ENCODE measurements at regions not wholly inside any gene's neighbourhood (a gene's known extent, or its start where the extent isn't known, plus 50 kb on each side); places are given as distances from the start of the nearest gene placed in this dataset.
"Not testable (repeated sequence)": the region's sequence is repeated elsewhere in the genome, so short reads cannot be mapped to it uniquely, and the experiment has no call there.

DNA sequence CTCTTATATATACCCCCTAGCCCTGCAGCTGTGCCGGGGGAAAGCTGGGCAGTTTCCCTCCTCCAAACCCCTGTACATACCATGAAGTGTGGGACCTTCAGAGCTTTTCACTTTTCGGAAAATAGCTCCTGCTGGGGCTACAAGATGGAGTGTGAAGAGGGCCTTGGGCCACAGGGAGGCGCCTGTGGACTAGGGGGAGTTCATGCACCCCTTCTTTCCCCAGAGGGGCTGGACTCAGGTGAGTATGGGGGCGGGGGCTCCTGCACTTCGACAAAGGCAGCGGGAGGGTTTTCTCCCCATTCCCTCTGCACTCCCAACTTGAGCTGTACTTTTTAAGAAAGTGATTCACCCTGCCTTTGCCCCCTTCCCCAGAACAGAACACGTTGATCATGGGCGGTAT is 122.5 kb downstream of the SEPTIN14 start:
- not testable (repeated sequence) for TF ChIP-seq EZH2 (IDR thresholded peaks at IDR 0.05; ENCODE audit: borderline replicate concordance, low read length)
- TF ChIP-seq, protein P1, sequence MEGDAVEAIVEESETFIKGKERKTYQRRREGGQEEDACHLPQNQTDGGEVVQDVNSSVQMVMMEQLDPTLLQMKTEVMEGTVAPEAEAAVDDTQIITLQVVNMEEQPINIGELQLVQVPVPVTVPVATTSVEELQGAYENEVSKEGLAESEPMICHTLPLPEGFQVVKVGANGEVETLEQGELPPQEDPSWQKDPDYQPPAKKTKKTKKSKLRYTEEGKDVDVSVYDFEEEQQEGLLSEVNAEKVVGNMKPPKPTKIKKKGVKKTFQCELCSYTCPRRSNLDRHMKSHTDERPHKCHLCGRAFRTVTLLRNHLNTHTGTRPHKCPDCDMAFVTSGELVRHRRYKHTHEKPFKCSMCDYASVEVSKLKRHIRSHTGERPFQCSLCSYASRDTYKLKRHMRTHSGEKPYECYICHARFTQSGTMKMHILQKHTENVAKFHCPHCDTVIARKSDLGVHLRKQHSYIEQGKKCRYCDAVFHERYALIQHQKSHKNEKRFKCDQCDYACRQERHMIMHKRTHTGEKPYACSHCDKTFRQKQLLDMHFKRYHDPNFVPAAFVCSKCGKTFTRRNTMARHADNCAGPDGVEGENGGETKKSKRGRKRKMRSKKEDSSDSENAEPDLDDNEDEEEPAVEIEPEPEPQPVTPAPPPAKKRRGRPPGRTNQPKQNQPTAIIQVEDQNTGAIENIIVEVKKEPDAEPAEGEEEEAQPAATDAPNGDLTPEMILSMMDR (conservative IDR thresholded peaks at IDR 0.05 in 1 of 2, IDR thresholded peaks at IDR 0.05 in 1 of 2; ENCODE audit: extremely low read depth in 1 of 2, insufficient read depth in 1 of 2, low read depth in 1 of 2, low read length in 2 of 2) = not testable (repeated sequence)

Data from mammary epithelial cell (primary cell).